OCI-LY7 (cell line): ENCODE measurements at regions not wholly inside any gene's neighbourhood (a gene's known extent, or its start where the extent isn't known, plus 50 kb on each side); places are given as distances from the start of the nearest gene placed in this dataset.

Experiments used
- BruUV-seq: library from RNA; stranded (reverse); fragments of 400-500 nt; replicated peaks from 2 replicates; lab custom pipeline; 2021; lab: Mats Ljungman, UMichigan
- CTCF ChIA-PET: fragments of 300-600 bp; sonication (Branson Sonifier 250); formaldehyde crosslinking; loops from one replicate; lab custom pipeline; 2022; ENCODE audit warnings: antibody characterized with exemption; ENCODE audit not compliant: unreplicated experiment; lab: Charles Lee
- POLR2A ChIA-PET: fragments of 300-600 bp; sonication (Branson Sonifier 250); formaldehyde crosslinking; loops from one replicate; lab custom pipeline; 2022; ENCODE audit warnings: antibody characterized with exemption; lab: Charles Lee
- DNase-seq: peaks from one replicate; pipeline ENCODE4 v3.0.0-alpha.2; 2015; ENCODE audit warnings: low spot score
- H2AFZ ChIP-seq: fragments of 200-600 bp; sonication (generic), shearing (Covaris generic); 2 replicates; pipeline ENCODE4 v1.6.1; 2014; ENCODE audit warnings: mild to moderate bottlenecking, antibody characterized with exemption, low read length, moderate library complexity
- H3K27ac ChIP-seq: fragments of 200-600 bp; sonication (generic); 2 replicates; pipeline ENCODE4 v1.5.1; 2014; ENCODE audit warnings: mixed run types, low read depth, mild to moderate bottlenecking, moderate library complexity, low read length, inconsistent platforms; ENCODE audit not compliant: poor library complexity, severe bottlenecking
- H3K36me3 ChIP-seq: fragments of 200-600 bp; sonication (generic); 2 replicates; pipeline ENCODE4 v1.6.1; 2014; ENCODE audit warnings: mild to moderate bottlenecking, antibody characterized with exemption, low read length, moderate library complexity, mixed read lengths; ENCODE audit not compliant: insufficient read depth
- H3K4me1 ChIP-seq: fragments of 200-600 bp; sonication (generic); 2 replicates; pipeline ENCODE4 v1.5.1; 2014; ENCODE audit warnings: mild to moderate bottlenecking, low read length; ENCODE audit not compliant: insufficient read depth, poor library complexity, severe bottlenecking
- H3K4me2 ChIP-seq: fragments of 200-600 bp; sonication (generic); 2 replicates; pipeline ENCODE4 v1.6.1; 2014; ENCODE audit warnings: mild to moderate bottlenecking, low read length
- H3K4me3 ChIP-seq: fragments of 200-600 bp; sonication (generic); 2 replicates; pipeline ENCODE4 v1.5.1; 2014; ENCODE audit warnings: mild to moderate bottlenecking, low read depth, low read length; ENCODE audit not compliant: poor library complexity, severe bottlenecking
- H3K79me2 ChIP-seq: fragments of 200-600 bp; sonication (generic); 2 replicates; pipeline ENCODE4 v1.6.1; 2016; ENCODE audit warnings: low read depth, mild to moderate bottlenecking, low read length, moderate library complexity, mixed read lengths; ENCODE audit not compliant: insufficient read depth
- H3K9me2 ChIP-seq: fragments of 200-600 bp; sonication (generic); 2 replicates; pipeline ENCODE4 v1.6.1; 2016; ENCODE audit warnings: mild to moderate bottlenecking, low read length, mixed read lengths; ENCODE audit not compliant: insufficient read depth
- H3K9me3 ChIP-seq: fragments of 200-600 bp; sonication (generic); 2 replicates; pipeline ENCODE4 v1.6.1; 2014; ENCODE audit warnings: mild to moderate bottlenecking, mixed run types, low read length, mixed read lengths
- H4K20me1 ChIP-seq: fragments of 200-600 bp; sonication (generic); 2 replicates; pipeline ENCODE4 v1.6.1; 2014; ENCODE audit warnings: mild to moderate bottlenecking, antibody characterized with exemption, low read length, moderate library complexity, mixed read lengths; ENCODE audit not compliant: insufficient read depth
- EZH2phosphoT487 ChIP-seq: fragments of 200-600 bp; sonication (generic); IDR thresholded peaks from 2 replicates; pipeline ENCODE4 v1.6.1; 2018; ENCODE audit warnings: low read depth, borderline replicate concordance, mild to moderate bottlenecking, mixed run types, antibody characterized with exemption, low read length, moderate library complexity, mixed read lengths
- intact Hi-C: fragments of 100-400 bp; cut with micrococcal nuclease; formaldehyde crosslinking; loops from one replicate; pipeline ENCODE4 v1.10.0; 2022; ENCODE audit not compliant: unreplicated experiment
- TF ChIP-seq, protein P1 (sequence below): fragments of 200-600 bp; sonication (generic); conservative IDR thresholded peaks from 2 replicates; pipeline ENCODE4 v1.5.1; 2014; ENCODE audit warnings: mild to moderate bottlenecking, antibody characterized with exemption, low read length, moderate library complexity, mixed read lengths

- ChIA-PET POLR2A (interaction anchor here (0.6 kb wide), 1 partner anchor 15 kb away, joined by 6 read pairs; no protein-coding TSS in a partner anchor), CTCF (interaction anchor here (0.6 kb wide), 1 partner anchor 155 kb away, joined by 4 read pairs; no protein-coding TSS in a partner anchor)
- H3K9me2 ChIP-seq = no peaks in the 10 kb centered on the region
- no peaks in the 10 kb centered on the region for H4K20me1 ChIP-seq
- H2AFZ ChIP-seq = peak overlapping the region; percentile 53; the same call in 1 of the 2 replicates
- BruUV-seq = no TSS peak
- H3K9me3 ChIP-seq = no peaks in the 10 kb centered on the region
- H3K4me1 ChIP-seq = peaks cover 62% of the 10 kb centered on the region
- no peak for TF ChIP-seq EZH2phosphoT487
- TF ChIP-seq, protein P1, sequence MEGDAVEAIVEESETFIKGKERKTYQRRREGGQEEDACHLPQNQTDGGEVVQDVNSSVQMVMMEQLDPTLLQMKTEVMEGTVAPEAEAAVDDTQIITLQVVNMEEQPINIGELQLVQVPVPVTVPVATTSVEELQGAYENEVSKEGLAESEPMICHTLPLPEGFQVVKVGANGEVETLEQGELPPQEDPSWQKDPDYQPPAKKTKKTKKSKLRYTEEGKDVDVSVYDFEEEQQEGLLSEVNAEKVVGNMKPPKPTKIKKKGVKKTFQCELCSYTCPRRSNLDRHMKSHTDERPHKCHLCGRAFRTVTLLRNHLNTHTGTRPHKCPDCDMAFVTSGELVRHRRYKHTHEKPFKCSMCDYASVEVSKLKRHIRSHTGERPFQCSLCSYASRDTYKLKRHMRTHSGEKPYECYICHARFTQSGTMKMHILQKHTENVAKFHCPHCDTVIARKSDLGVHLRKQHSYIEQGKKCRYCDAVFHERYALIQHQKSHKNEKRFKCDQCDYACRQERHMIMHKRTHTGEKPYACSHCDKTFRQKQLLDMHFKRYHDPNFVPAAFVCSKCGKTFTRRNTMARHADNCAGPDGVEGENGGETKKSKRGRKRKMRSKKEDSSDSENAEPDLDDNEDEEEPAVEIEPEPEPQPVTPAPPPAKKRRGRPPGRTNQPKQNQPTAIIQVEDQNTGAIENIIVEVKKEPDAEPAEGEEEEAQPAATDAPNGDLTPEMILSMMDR = no peak
- intact Hi-C loops = loop anchor here (1.0 to 10.0 kb wide), 6 partner anchors 161 to 779 kb away; partner anchors contain the start of genes MFSD11 and SRSF2
- peak overlapping the region; percentile 20 for H3K27ac ChIP-seq
- DNase-seq = peak; percentile 84
- H3K79me2 ChIP-seq = peaks cover 24% of the 10 kb centered on the region
- H3K4me2 ChIP-seq = peak overlapping the region; percentile 59
- H3K4me3 ChIP-seq = peak overlapping the region; percentile 5
- H3K36me3 ChIP-seq = peaks cover 12% of the 10 kb centered on the region
Observed at GRCh38 chr17:77085926-77086432, 54.8 kb upstream of the SEC14L1 start.

GRCh38 chr17:77086433-77087010 lies 54.2 kb upstream of the SEC14L1 start:
- peak; percentile 84 for DNase-seq
- Histone ChIP-seq H3K27ac (peak overlapping the region; percentile 20), H3K9me3 (no peaks in the 10 kb centered on the region), H3K36me3 (peaks cover 18% of the 10 kb centered on the region), H3K4me2 (peak overlapping the region; percentile 59), H3K4me1 (peaks cover 67% of the 10 kb centered on the region), H3K9me2 (no peaks in the 10 kb centered on the region), H3K4me3 (peak overlapping the region; percentile 5), H2AFZ (peak overlapping the region; percentile 80), H4K20me1 (no peaks in the 10 kb centered on the region), H3K79me2 (peaks cover 29% of the 10 kb centered on the region)
- POLR2A ChIA-PET = interaction anchor here (0.6 kb wide), 1 partner anchor 337 kb away, joined by 3 read pairs; no protein-coding TSS in a partner anchor
- TF ChIP-seq, protein P1 = peak; percentile 100
- TF ChIP-seq EZH2phosphoT487 = no peak
- no TSS peak for BruUV-seq
- intact Hi-C loops = loop anchor here (1.0 to 10.0 kb wide), 6 partner anchors 161 to 778 kb away; partner anchors contain the start of genes MFSD11 and SRSF2
- CTCF ChIA-PET = interaction anchor here (0.5 to 0.6 kb wide), 4 partner anchors 12 to 292 kb away, joined by 3 to 4 read pairs (median 4); no protein-coding TSS in a partner anchor
